ENCODE measurements at regions not wholly inside any gene's neighbourhood (a gene's known extent, or its start where the extent isn't known, plus 50 kb on each side); places are given as distances from the start of the nearest gene placed in this dataset.

- DNase-seq (no peak), ATAC-seq (peak in 1 of 8 donors; percentile 20)
- Histone ChIP-seq H3K27me3 (peaks cover 0 to 11% (median 0%) of the 10 kb centered on the region in 7 donors), H3K4me3 (no peak overlapping the region), H3K36me3 (no peaks in the 10 kb centered on the region), H3K9me3 (no peaks in the 10 kb centered on the region), H3K4me1 (peaks cover 0 to 6% (median 0%) of the 10 kb centered on the region in 9 donors), H3K27ac (no peak overlapping the region)
- intact Hi-C loops (cut with DNase I), result loop anchor here in 8 of 10 donors (5.0 to 10.0 kb wide), 6 partner anchors 147 to 221 kb away; partner anchors contain the start of gene MID1IP1 (in 6 of the 8)
- TF ChIP-seq, protein P1, sequence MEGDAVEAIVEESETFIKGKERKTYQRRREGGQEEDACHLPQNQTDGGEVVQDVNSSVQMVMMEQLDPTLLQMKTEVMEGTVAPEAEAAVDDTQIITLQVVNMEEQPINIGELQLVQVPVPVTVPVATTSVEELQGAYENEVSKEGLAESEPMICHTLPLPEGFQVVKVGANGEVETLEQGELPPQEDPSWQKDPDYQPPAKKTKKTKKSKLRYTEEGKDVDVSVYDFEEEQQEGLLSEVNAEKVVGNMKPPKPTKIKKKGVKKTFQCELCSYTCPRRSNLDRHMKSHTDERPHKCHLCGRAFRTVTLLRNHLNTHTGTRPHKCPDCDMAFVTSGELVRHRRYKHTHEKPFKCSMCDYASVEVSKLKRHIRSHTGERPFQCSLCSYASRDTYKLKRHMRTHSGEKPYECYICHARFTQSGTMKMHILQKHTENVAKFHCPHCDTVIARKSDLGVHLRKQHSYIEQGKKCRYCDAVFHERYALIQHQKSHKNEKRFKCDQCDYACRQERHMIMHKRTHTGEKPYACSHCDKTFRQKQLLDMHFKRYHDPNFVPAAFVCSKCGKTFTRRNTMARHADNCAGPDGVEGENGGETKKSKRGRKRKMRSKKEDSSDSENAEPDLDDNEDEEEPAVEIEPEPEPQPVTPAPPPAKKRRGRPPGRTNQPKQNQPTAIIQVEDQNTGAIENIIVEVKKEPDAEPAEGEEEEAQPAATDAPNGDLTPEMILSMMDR (IDR thresholded peaks at IDR 0.05), result peak in 8 of 9 donors; percentile 6 to 50 (median 33)
- 70 to 71% methylated on average over 3 of the region's 3 CpGs for WGBS, 2 donors
These were observed 184.1 kb downstream of the MID1IP1 start for GRCh38 chrX:38985375-38985774.

- intact Hi-C loops (cut with DNase I), result loop anchor here in 8 of 10 donors (2.0 to 10.0 kb wide), 7 partner anchors 146 to 221 kb away; partner anchors contain the start of gene MID1IP1 (in 6 of the 8)
- Histone ChIP-seq H3K4me3 (no peak overlapping the region), H3K27ac (no peak overlapping the region), H3K36me3 (no peaks in the 10 kb centered on the region), H3K27me3 (peaks cover 0 to 11% (median 0%) of the 10 kb centered on the region in 7 donors), H3K4me1 (peaks cover 0 to 6% (median 0%) of the 10 kb centered on the region in 9 donors), H3K9me3 (no peaks in the 10 kb centered on the region)
- 18 to 19% methylated on average over 2 of the region's 2 CpGs for WGBS, 2 donors
- TF ChIP-seq, protein P1 (IDR thresholded peaks at IDR 0.05), result no peak
- DNase-seq, result no peak
- ATAC-seq, result no peak
These were observed 184.7 kb downstream of the MID1IP1 start for GRCh38 chrX:38985945-38986344.

GRCh38 chrX:38986586-38986985, 185.3 kb downstream of the MID1IP1 start:
- H3K27me3 ChIP-seq, result peaks cover 0 to 11% (median 0%) of the 10 kb centered on the region in 7 donors
- no peak overlapping the region for H3K4me3 ChIP-seq
- no peaks in the 10 kb centered on the region for H3K36me3 ChIP-seq
- no peak overlapping the region for H3K27ac ChIP-seq
- ATAC-seq, result no peak
- no peak for DNase-seq
- H3K9me3 ChIP-seq, result no peaks in the 10 kb centered on the region
- H3K4me1 ChIP-seq, result peaks cover 0 to 6% (median 0%) of the 10 kb centered on the region in 9 donors
- TF ChIP-seq, protein P1 (IDR thresholded peaks at IDR 0.05), result no peak
- intact Hi-C loops (cut with DNase I), result loop anchor here in 8 of 10 donors (2.0 to 10.0 kb wide), 7 partner anchors 146 to 222 kb away; partner anchors contain the start of gene MID1IP1 (in 6 of the 8)
- 79 to 82% methylated on average over 3 of the region's 3 CpGs for WGBS, 2 donors

- 80 to 94% methylated on average over 4 of the region's 4 CpGs for WGBS, 2 donors
- Histone ChIP-seq H3K9me3 (no peaks in the 10 kb centered on the region), H3K4me1 (peaks cover 0 to 6% (median 0%) of the 10 kb centered on the region in 9 donors), H3K4me3 (no peak overlapping the region), H3K27ac (no peak overlapping the region), H3K36me3 (no peaks in the 10 kb centered on the region), H3K27me3 (peaks cover 0 to 10% (median 0%) of the 10 kb centered on the region in 7 donors)
- ATAC-seq (no peak), DNase-seq (no peak)
- TF ChIP-seq, protein P1 (IDR thresholded peaks at IDR 0.05), result no peak
- intact Hi-C loops (cut with DNase I), result loop anchor here in 8 of 10 donors (2.0 to 10.0 kb wide), 7 partner anchors 145 to 222 kb away; partner anchors contain the start of gene MID1IP1 (in 6 of the 8)
These were observed 186.0 kb downstream of the MID1IP1 start for GRCh38 chrX:38987198-38987651.

Data from heart right ventricle (tissue), 16 donors.